K562 (cell line): ENCODE measurements at regions not wholly inside any gene's neighbourhood (a gene's known extent, or its start where the extent isn't known, plus 50 kb on each side); places are given as distances from the start of the nearest gene placed in this dataset.

Experiments
- ATAC-seq: fragments of 200-7000 bp; cut with Tn5 transposase; 3 replicates; pipeline ENCODE4 v1.9.1; 2020; ENCODE audit warnings: moderate library complexity
- BruUV-seq: library from RNA; stranded (reverse); fragments of 400-500 nt; replicated peaks from 2 replicates; lab custom pipeline; 2021; lab: Mats Ljungman, UMichigan
- CTCF ChIA-PET: fragments of 300-600 bp; formaldehyde crosslinking; extraction: SDS; loops from one replicate; lab custom pipeline; 2021; ENCODE audit warnings: low intra/inter-chr PET ratio; lab: Yijun Ruan, JAX
- POLR2A ChIA-PET: fragments of 300-600, 350-650 bp; sonication (Branson Sonifier 250); formaldehyde crosslinking; extraction: SDS; loops from one replicate; lab custom pipeline; 2021; ENCODE audit warnings: antibody characterized with exemption, inconsistent platforms; lab: Yijun Ruan, JAX
- DNase-seq, 4 experiments: peaks; one replicate each; pipeline versions ENCODE4 v3.0.0 to v3.0.0-alpha.2; 2011 to 2018; ENCODE audit warnings: low spot score in 3 of 4, mixed read lengths in 3 of 4; ENCODE audit errors: extremely low read depth in 1 of 4
- FAIRE-seq: peaks from 2 replicates; lab custom pipeline; 2011; peaks lifted over from hg19 to GRCh38; lab: Jason Lieb, UNC
- H2AFZ ChIP-seq: 2 replicates; pipeline ENCODE4 v1.6.0; 2011; ENCODE audit warnings: low read depth, low read length, control low read depth, inconsistent platforms
- H3K27ac ChIP-seq: fragments of 200-600 bp; 3 replicates; pipeline ENCODE4 v1.8.0; 2011; ENCODE audit warnings: low read depth, mild to moderate bottlenecking, control low read depth, inconsistent platforms, low read length, moderate library complexity, mixed read lengths; ENCODE audit errors: extremely low read depth
- H3K27me3 ChIP-seq, 2 experiments: fragments of 300-600 bp in 1 of 2; 2 replicates in 1 of 2; 3 replicates in 1 of 2; pipeline versions ENCODE4 v1.6.0 to v1.8.0; 2011; ENCODE audit warnings: inconsistent platforms in 2 of 2, low read length in 2 of 2, mild to moderate bottlenecking in 1 of 2, mixed read lengths in 1 of 2, moderate library complexity in 1 of 2; ENCODE audit not compliant: control insufficient read depth in 2 of 2, insufficient read depth in 2 of 2
- H3K36me3 ChIP-seq: fragments of 300-600 bp; 3 replicates; pipeline ENCODE4 v1.8.0; 2011; ENCODE audit warnings: mild to moderate bottlenecking, low read length, inconsistent platforms; ENCODE audit not compliant: control insufficient read depth, insufficient read depth
- H3K4me1 ChIP-seq, 2 experiments: fragments of 200-600 bp in 1 of 2; replicated peaks in 1 of 2; 2 replicates in 1 of 2; 3 replicates in 1 of 2; pipeline versions ENCODE4 v1.5.1 to v1.8.0; 2011; ENCODE audit warnings: inconsistent platforms in 2 of 2, low read length in 2 of 2, mild to moderate bottlenecking in 1 of 2, mixed read lengths in 1 of 2, moderate library complexity in 1 of 2; ENCODE audit not compliant: control insufficient read depth in 2 of 2, insufficient read depth in 2 of 2
- H3K4me2 ChIP-seq: 2 replicates; pipeline ENCODE4 v1.6.1; 2011; ENCODE audit warnings: low read length, control low read depth, inconsistent platforms, mixed read lengths; ENCODE audit not compliant: insufficient read depth
- H3K4me3 ChIP-seq: fragments of 200-600 bp; sonication (generic), shearing (Covaris generic); 2 replicates; pipeline ENCODE4 v1.5.1; 2016; ENCODE audit warnings: control low read depth, inconsistent platforms
- H3K79me2 ChIP-seq: fragments of 200-600 bp; 3 replicates; pipeline ENCODE4 v1.8.0; 2011; ENCODE audit warnings: low read length, inconsistent platforms; ENCODE audit not compliant: control insufficient read depth, insufficient read depth
- H3K9ac ChIP-seq, 2 experiments: 2 replicates each; pipeline versions ENCODE4 v1.6.0 to v1.6.1; 2011; ENCODE audit warnings: low read depth in 2 of 2, low read length in 2 of 2, control low read depth in 1 of 2, inconsistent platforms in 1 of 2, mild to moderate bottlenecking in 1 of 2, mixed read lengths in 1 of 2; ENCODE audit not compliant: insufficient read depth in 1 of 2
- H3K9me1 ChIP-seq: one replicate; pipeline ENCODE4 v1.6.0; 2011; ENCODE audit warnings: inconsistent platforms, mild to moderate bottlenecking, low read length, moderate library complexity; ENCODE audit not compliant: control insufficient read depth, insufficient read depth
- H3K9me3 ChIP-seq: replicated peaks from 2 replicates; pipeline ENCODE4 v1.5.1; 2011; ENCODE audit warnings: low read depth, low read length, inconsistent platforms; ENCODE audit not compliant: control insufficient read depth, insufficient read depth
- H4K20me1 ChIP-seq: replicated peaks from 2 replicates; pipeline ENCODE4 v1.6.1; 2011; ENCODE audit warnings: low read length, inconsistent platforms, mixed read lengths; ENCODE audit not compliant: control insufficient read depth, insufficient read depth
- ATF7 ChIP-seq: fragments of 450-650 bp; IDR thresholded peaks from 2 replicates; pipeline ENCODE4 v1.7.1; 2014; ENCODE audit warnings: mild to moderate bottlenecking, moderate library complexity
- DPF2 ChIP-seq: fragments of 450-650 bp; IDR thresholded peaks from 2 replicates; pipeline ENCODE4 v1.6.1; 2016
- FOS ChIP-seq: IDR thresholded peaks from 3 replicates; pipeline ENCODE4 v1.6.1; 2011; ENCODE audit not compliant: insufficient read length; ENCODE audit errors: extremely low read depth
- FOXP1 ChIP-seq: sonication (generic); formaldehyde crosslinking; IDR thresholded peaks from 2 replicates; pipeline ENCODE4 v1.8.0; 2022; ENCODE audit warnings: mild to moderate bottlenecking, missing genetic modification reagents
- GTF2F1 ChIP-seq: IDR thresholded peaks from 2 replicates; pipeline ENCODE4 v1.6.1; 2011; ENCODE audit warnings: low read depth, low read length, improper control_type of control experiment
- JUN ChIP-seq, 2 experiments: sonication (generic) in 1 of 2; formaldehyde crosslinking in 1 of 2; IDR thresholded peaks; 2 replicates each; pipeline versions ENCODE4 v1.6.1 to v1.8.0; 2012 to 2022; ENCODE audit warnings: borderline replicate concordance in 2 of 2, mild to moderate bottlenecking in 2 of 2, improper control_type of control experiment in 1 of 2, low read depth in 1 of 2, low read length in 1 of 2, missing genetic modification reagents in 1 of 2
- JUNB ChIP-seq: fragments of 450-650 bp; formaldehyde crosslinking; conservative IDR thresholded peaks from 2 replicates; pipeline ENCODE4 v1.4.0; 2020; ENCODE audit warnings: mild to moderate bottlenecking
- MAFG ChIP-seq: fragments of 450-650 bp; conservative IDR thresholded peaks from 2 replicates; pipeline ENCODE4 v1.6.1; 2016; ENCODE audit warnings: missing genetic modification characterization, missing compliant biosample characterization
- NFE2 ChIP-seq: IDR thresholded peaks from 2 replicates; pipeline ENCODE4 v1.6.1; 2014; ENCODE audit warnings: antibody characterized with exemption, low read depth
- SIN3A ChIP-seq, 2 experiments: fragments of 150-350 bp in 1 of 2; IDR thresholded peaks; 2 replicates each; pipeline ENCODE4 v1.6.1; 2011 to 2016; ENCODE audit warnings: borderline replicate concordance in 2 of 2, low read depth in 2 of 2, low read length in 2 of 2, mild to moderate bottlenecking in 2 of 2, moderate library complexity in 2 of 2; ENCODE audit not compliant: control insufficient read depth in 1 of 2
- SMARCA4 ChIP-seq: fragments of 450-650 bp; IDR thresholded peaks from 2 replicates; pipeline ENCODE4 v1.6.1; 2016
- TCF3 ChIP-seq: sonication (generic); formaldehyde crosslinking; IDR thresholded peaks from 2 replicates; pipeline ENCODE4 v1.4.0; 2020; ENCODE audit warnings: mild to moderate bottlenecking, missing genetic modification reagents
- XRCC5 ChIP-seq: fragments of 200-400 bp; formaldehyde crosslinking; IDR thresholded peaks from 2 replicates; pipeline ENCODE4 v1.6.1; 2017; ENCODE audit warnings: low read depth, mild to moderate bottlenecking, low read length
- ZNF318 ChIP-seq, 2 experiments: fragments of 450-650 bp; IDR thresholded peaks; 2 replicates each; pipeline ENCODE4 v1.6.1; 2016; ENCODE audit warnings: mild to moderate bottlenecking in 2 of 2, borderline replicate concordance in 1 of 2, low read depth in 1 of 2, moderate library complexity in 1 of 2
- WGBS: fragments of 100-300 bp; shearing (Covaris generic); methylation state at CpG from one replicate; pipeline ENCODE4 v1.1.6; 2016; ENCODE audit warnings: low coverage, mixed read lengths; ENCODE audit not compliant: insufficient coverage; ENCODE audit errors: missing lambda C conversion rate; 5-methylcytosine and 5-hydroxymethylcytosine counted together
- in situ Hi-C: fragments of 300-500 bp; cut with MboI; formaldehyde crosslinking; loops from 4 replicates; pipeline ENCODE4 v1.15.0; 2018; ENCODE audit warnings: inconsistent platforms, mixed read lengths
- intact Hi-C: fragments of 100-400 bp; cut with micrococcal nuclease; formaldehyde crosslinking; loops from 2 replicates; pipeline ENCODE4 v1.14.2; 2022

- POLR2A ChIA-PET: no interaction called here
- DNase-seq (peak; percentile 23 to 58 (median 32)), FAIRE-seq (no peak), ATAC-seq (peak; percentile 58; the same call in 2 of the 3 replicates)
- Histone ChIP-seq H3K27ac (peak overlapping the region; percentile 68; the same call in 2 of the 3 replicates), H2AFZ (no peak overlapping the region), H3K9me1 (no peaks in the 10 kb centered on the region), H3K9me3 (no peaks in the 10 kb centered on the region), H3K4me1 (no peaks in the 10 kb centered on the region), H3K9ac (no peak overlapping the region), H3K27me3 (no peaks in the 10 kb centered on the region), H3K79me2 (no peaks in the 10 kb centered on the region), H4K20me1 (no peaks in the 10 kb centered on the region), H3K4me3 (no peak overlapping the region), H3K4me2 (no peak overlapping the region), H3K36me3 (no peaks in the 10 kb centered on the region)
- WGBS: 0% methylated on average over 6 of the region's 7 CpGs
- CTCF ChIA-PET: no interaction called here
- BruUV-seq: no TSS peak
- in situ Hi-C loops (no loop called here), intact Hi-C loops (no loop called here)
- TF ChIP-seq ZNF318 (IDR thresholded peaks at IDR 0.05; ENCODE audit: borderline replicate concordance in 1 of 2, low read depth in 1 of 2) (peak in 1 of 2 experiments; percentile 47; a peak in 1 of 4 replicates), DPF2 (peak; percentile 54; the same call in 1 of the 2 replicates), XRCC5 (no peak), GTF2F1 (no peak), SMARCA4 (peak; percentile 73), FOS (peak; percentile 52), SIN3A (IDR thresholded peaks at IDR 0.05; ENCODE audit: borderline replicate concordance in 2 of 2, control insufficient read depth in 1 of 2, low read depth in 2 of 2, low read length in 2 of 2) (no peak), NFE2 (peak; percentile 6; the same call in 1 of the 2 replicates), MAFG (0 out of 2 replicates have a peak, but pooled peaks have one; percentile 19), FOXP1 (CRISPR knock-in tag) (peak; percentile 41; the same call in 1 of the 2 replicates), TCF3 (CRISPR knock-in tag) (peak; percentile 35; the same call in 1 of the 2 replicates), JUN (IDR thresholded peaks at IDR 0.05; ENCODE audit: borderline replicate concordance, low read depth, low read length) (peak; percentile 92), JUN (CRISPR knock-in tag; IDR thresholded peaks at IDR 0.05; ENCODE audit: borderline replicate concordance) (peak; percentile 84; the same call in 1 of the 2 replicates), ATF7 (peak; percentile 46; the same call in 1 of the 2 replicates), JUNB (CRISPR knock-in tag) (peak; percentile 95)
Measured at GRCh38 chr14:44316647-44317440, 190.2 kb downstream of the FSCB start.
